CD4-positive, alpha-beta T cell treated with Interferon gamma for 1 hour (primary cell): ENCODE measurements at regions not wholly inside any gene's neighbourhood (a gene's known extent, or its start where the extent isn't known, plus 50 kb on each side); places are given as distances from the start of the nearest gene placed in this dataset.
"Not testable (repeated sequence)": the region's sequence is repeated elsewhere in the genome, so short reads cannot be mapped to it uniquely, and the experiment has no call there.

Experiments
- DNase-seq: peaks from one replicate; pipeline ENCODE4 v3.0.0-alpha.2; 2020

GRCh38 chr1:219342836-219343235, 169.2 kb downstream of the LYPLAL1 start:
- no peak for DNase-seq

GRCh38 chr1:219340796-219341195, 167.1 kb downstream of the LYPLAL1 start:
- no peak for DNase-seq

DNA sequence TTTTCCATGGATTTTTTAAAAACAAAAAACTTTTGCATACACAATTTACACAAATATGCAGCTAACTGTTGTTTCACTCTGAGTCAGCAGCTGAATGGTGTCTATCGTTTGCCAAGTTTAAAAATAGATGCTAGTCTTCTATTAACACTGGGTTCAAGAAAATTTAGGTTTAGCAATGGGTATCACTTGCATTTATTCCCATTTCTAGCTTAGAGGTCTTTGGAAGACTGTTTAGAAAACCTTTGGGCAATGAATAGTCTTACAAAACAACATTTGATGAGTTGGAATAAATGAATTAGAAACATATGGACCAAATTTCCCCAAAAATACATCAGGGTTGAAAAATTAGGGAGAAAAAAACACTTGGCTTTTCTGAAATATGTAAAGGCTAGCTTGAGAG, 165.8 kb downstream of the LYPLAL1 start:
- DNase-seq, result no peak

DNA sequence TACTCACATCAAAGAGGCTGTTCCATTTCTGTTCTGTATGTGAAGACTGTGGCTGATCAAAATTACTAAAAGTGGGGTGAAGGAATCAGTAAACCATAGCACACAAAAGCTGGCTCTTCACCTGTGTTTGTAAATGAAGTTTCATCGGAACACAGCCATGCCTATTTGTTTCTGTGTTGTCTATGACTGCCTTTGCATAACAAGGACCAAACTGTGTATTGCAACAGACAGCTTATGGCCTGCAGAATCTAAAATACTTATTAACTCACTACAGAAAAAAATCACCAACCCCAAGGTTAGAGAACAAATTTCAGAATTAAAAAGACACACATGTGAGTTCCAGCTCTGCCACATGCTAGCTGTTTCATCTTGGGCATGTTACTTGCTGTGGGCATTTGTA, 163.9 kb downstream of the LYPLAL1 start:
- DNase-seq, result no peak

DNA sequence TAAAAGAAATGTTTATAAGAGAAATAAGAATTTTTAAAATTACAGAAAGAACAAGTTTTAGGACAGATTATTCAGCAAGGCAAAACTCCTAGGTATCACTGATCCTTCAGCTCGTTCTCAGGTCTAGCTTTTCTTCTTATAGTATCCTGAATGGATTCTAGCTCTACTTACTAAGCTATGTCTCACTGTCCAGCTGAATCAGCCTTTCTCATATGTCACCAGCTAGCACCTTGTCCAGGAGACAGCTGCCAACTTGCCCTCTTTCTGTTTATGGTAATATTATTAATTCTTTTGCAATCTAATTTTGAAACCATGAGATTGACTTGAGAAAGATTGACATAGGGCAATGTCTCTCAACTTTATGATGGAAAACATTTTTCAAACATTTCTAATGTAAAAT, 159.9 kb downstream of the LYPLAL1 start:
- no peak for DNase-seq

- DNase-seq, result no peak
Observed at GRCh38 chr1:219331424-219331823, 157.7 kb downstream of the LYPLAL1 start.

- DNase-seq, result no peak
Observed at GRCh38 chr1:219330669-219331068, 157.0 kb downstream of the LYPLAL1 start.

DNA sequence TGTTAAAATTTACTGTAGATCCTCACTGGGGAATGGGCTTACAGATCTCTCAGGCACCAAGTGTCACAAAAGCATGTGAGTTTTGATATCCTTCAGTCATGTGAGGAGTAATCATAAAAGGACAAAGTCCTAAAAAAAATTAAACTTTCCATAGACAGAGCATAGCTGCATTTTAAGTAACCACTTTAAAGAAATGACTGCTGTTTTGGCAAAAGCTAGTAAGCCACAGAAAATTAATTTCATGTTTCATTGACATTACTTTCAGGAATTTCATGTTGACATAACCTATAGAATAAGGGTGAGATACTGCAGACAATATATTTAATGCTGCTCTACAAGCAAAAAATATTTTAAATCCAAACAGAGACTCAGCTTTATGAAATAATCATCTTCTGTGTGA, 156.3 kb downstream of the LYPLAL1 start:
- no peak for DNase-seq

GRCh38 chr1:219329578-219329977, 155.9 kb downstream of the LYPLAL1 start:
- DNase-seq, result no peak

- DNase-seq, result no peak
Observed at GRCh38 chr1:219326843-219327242, 153.2 kb downstream of the LYPLAL1 start.

GRCh38 chr1:219325368-219325742, 151.7 kb downstream of the LYPLAL1 start:
- no peak for DNase-seq

DNA sequence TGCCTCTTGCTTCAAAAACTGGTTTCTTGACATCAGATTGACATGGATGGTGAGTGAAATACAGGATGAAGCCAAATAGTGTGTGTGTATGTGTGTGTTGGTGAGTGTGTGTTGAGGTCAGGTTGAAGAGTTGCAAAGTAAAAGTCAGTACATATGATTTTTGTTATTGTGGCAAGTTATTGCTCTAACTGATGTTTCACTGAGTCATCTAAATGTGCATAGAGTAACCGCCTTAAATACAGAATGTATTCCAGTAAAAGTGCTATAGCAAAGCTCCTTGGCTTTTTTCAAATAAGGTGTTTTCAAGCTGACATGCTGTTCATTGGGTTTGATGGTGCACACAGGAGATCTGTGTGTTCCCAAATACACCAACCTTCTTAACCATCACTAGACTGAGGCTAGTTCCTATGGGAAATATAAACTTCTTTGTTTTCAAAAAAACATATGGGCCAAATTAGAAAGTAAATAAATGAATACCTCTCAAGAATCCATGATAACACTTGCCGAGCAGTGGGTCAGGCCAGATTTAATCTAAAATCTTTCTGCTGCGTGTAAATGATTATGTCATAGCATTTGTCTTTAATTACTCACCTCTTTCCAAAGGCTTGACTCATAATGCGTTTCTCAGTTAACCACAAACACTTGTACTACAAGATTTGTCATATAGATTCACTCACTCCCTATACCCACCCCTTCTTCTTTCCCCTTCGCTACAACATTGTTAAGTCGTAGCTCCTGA, 151.1 kb downstream of the LYPLAL1 start:
- no peak for DNase-seq

GRCh38 chr1:219324171-219324570, 150.5 kb downstream of the LYPLAL1 start:
- DNase-seq, result no peak

DNA sequence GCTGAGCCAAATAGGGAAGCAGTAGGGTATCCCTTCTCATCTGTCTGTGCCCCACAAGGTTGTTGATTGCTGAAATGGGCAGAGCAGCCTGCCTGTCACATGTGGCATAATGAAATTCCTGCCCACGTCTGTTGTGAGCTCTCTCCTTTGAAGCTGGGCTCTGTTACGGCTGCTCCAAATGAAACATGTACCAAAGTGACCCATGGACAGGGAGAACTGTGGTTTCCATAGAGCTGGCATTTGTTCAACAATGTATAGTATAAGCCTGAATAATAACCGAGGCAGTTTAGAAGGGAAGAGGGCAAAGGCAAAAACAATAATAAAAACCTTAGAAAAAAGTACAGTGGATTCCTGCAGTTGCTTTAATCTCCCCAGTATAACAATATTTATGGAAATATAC, 149.7 kb downstream of the LYPLAL1 start:
- DNase-seq, result no peak

DNA sequence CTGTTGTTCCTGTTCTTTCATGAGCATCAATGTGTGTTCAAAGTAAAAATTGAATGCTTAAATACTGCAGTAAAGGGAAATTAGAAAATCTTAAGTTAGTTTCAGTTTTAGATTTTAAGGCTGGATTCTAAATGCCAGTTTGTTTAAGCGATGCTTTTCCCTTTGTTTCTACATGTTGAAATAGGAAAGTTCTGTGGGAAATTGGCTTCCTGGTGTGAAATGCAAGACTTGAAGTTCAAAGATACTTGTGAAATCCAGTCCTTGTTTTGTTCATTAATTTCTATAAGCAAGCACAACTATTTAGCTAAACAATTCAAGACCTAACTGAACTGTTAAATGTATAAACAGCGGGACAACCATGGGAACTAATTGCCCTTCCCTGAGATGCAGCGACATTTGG, 149.1 kb downstream of the LYPLAL1 start:
- no peak for DNase-seq

DNA sequence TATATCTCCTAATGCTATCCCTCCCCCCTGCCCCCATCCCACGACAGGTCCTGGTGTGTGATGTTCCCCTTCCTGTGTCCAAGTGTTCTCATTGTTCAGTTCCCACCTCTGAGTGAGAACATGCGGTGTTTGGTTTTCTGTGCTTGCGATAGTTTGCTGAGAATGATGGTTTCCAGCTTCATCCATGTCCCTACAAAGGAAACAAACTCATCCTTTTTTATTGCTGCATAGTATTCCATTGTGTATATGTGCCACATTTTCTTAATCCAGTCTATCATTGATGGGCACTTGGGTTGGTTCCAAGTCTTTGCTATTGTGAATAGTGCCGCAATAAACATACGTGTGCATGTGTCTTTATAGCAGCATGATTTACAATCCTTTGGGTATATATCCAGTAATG, 146.9 kb downstream of the LYPLAL1 start:
- DNase-seq, result not testable (repeated sequence)

- DNase-seq, result no peak
Observed at GRCh38 chr1:219318826-219319225, 145.1 kb downstream of the LYPLAL1 start.

DNA sequence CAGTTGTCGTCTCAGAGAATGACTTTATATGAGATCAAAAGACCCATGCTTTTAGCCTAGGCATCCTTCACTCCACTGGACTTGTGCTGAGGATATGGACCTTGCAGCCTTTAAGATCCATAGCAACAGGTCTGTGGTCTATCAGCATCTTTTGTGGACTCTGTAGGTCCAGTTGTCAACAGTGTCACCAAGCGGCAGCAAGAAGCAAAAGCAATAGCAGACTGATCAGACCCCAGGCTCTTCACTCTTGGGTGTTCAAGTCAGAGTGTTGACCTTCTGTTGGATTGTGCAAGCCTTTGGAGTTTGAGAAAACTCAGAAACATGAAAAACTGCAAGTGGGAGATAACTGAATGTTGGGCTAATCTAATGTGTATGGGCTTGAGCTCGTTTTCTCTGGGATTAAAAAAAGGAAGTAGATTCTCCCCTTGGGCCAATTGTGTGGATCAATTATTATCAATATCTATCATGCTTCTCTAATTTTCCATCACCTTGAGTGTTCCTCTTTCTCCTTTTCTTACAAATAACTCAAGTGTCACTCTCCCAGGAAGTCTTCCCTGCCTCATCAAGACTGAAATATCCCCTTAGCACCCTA, 144.2 kb downstream of the LYPLAL1 start:
- no peak for DNase-seq

DNA sequence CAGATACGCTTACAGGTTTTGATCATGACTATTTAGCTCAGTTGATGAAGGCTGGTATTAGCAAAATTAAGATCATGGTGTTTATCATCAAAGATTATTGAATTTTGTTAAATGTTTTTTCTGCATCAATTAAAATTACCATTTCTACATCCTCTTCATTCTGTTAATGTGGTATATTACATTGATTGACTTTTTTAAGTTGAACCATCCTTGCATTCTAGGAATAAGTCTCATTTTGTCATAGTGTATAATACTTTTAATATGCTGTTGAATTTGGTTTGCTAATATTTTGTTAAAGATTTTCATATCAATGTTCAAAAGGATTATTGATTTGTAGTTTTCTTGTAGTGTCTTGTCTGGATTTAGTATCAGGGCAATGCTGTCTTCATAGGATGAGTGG, 142.4 kb downstream of the LYPLAL1 start:
- no peak for DNase-seq

DNA sequence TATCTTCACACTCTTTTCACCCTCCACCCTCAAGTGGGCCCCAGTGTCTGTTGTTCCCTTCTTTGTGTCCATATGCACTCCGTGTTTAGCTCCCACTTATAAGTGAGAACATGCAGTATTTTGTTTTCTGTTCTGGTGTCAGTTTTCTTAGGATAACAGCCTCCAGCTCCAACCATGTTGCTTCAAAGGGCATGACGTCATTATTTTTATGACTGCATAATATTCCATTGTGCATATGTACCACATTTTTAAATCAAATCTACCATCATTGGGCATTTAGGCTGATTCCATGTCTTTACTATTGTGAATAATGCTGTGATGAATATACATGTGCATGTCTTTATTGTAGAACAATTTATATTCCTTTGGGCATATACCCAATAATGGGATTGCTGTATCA, 140.3 kb downstream of the LYPLAL1 start:
- no peak for DNase-seq

DNA sequence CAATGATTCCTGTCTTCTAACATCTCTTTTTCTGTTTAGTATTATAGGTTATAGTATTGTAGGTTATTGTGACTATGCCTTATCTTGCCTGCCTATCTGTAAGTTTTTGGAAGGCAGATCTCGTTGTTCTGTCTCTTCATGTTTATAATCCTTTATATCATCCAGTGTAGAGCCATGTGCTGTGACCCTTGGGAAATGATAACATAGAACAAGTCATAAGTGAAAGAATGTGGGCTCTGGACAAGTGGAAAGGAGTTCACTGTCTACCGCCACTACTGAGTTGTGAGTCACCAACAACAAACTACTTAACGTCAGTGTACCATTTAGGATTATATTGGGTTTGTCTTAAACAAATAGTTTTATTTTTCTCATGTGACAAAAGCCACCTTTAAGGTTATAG, 139.3 kb downstream of the LYPLAL1 start:
- DNase-seq, result no peak

- no peak for DNase-seq
Observed at GRCh38 chr1:219310181-219310728, 136.6 kb downstream of the LYPLAL1 start.

- no peak for DNase-seq
Observed at GRCh38 chr1:219308367-219308766, 134.7 kb downstream of the LYPLAL1 start.
